ENCODE measurements at regions not wholly inside any gene's neighbourhood (a gene's known extent, or its start where the extent isn't known, plus 50 kb on each side); places are given as distances from the start of the nearest gene placed in this dataset.

DNA sequence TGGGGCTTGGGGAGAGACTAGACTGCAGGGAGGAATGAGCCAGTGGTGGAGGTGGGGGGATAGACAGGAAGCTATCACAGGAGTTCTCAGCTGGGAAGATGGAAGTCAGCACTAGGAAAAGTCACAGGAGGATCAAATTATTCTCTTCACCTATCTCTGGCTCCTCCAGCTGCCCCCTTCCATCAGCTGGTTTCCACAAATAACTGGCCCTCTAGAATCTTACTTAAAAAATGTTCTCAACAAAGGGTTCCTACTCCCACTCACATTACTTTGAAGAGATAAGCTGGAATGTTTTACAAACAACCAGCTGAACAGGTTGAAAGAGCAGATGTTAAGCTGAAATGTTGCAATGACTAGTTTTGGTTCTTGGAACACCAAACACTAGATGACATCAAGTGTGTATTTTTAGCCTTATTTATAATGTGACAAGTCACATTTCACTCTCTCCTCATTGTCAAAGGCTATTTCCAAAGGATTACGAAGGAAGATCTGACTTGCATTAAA, 102.7 kb upstream of the AADACL2 start:
- TF ChIP-seq POLR2AphosphoS5 (IDR thresholded peaks at IDR 0.05; ENCODE audit: low read depth, low read length) (no peak), EZH2 (IDR thresholded peaks at IDR 0.05) (no peak), CEBPB (IDR thresholded peaks at IDR 0.05; ENCODE audit: low read depth) (no peak), ZNF274 (IDR thresholded peaks at IDR 0.05; ENCODE audit: low read depth, low read length) (no peak), EZH2phosphoT487 (IDR thresholded peaks at IDR 0.05; ENCODE audit: borderline replicate concordance) (no peak)
- TF ChIP-seq, protein P1, sequence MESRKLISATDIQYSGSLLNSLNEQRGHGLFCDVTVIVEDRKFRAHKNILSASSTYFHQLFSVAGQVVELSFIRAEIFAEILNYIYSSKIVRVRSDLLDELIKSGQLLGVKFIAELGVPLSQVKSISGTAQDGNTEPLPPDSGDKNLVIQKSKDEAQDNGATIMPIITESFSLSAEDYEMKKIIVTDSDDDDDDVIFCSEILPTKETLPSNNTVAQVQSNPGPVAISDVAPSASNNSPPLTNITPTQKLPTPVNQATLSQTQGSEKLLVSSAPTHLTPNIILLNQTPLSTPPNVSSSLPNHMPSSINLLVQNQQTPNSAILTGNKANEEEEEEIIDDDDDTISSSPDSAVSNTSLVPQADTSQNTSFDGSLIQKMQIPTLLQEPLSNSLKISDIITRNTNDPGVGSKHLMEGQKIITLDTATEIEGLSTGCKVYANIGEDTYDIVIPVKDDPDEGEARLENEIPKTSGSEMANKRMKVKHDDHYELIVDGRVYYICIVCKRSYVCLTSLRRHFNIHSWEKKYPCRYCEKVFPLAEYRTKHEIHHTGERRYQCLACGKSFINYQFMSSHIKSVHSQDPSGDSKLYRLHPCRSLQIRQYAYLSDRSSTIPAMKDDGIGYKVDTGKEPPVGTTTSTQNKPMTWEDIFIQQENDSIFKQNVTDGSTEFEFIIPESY (IDR thresholded peaks at IDR 0.05; ENCODE audit: extremely low read depth, insufficient replicate concordance, low read length), result no peak
- TF ChIP-seq, protein P2, sequence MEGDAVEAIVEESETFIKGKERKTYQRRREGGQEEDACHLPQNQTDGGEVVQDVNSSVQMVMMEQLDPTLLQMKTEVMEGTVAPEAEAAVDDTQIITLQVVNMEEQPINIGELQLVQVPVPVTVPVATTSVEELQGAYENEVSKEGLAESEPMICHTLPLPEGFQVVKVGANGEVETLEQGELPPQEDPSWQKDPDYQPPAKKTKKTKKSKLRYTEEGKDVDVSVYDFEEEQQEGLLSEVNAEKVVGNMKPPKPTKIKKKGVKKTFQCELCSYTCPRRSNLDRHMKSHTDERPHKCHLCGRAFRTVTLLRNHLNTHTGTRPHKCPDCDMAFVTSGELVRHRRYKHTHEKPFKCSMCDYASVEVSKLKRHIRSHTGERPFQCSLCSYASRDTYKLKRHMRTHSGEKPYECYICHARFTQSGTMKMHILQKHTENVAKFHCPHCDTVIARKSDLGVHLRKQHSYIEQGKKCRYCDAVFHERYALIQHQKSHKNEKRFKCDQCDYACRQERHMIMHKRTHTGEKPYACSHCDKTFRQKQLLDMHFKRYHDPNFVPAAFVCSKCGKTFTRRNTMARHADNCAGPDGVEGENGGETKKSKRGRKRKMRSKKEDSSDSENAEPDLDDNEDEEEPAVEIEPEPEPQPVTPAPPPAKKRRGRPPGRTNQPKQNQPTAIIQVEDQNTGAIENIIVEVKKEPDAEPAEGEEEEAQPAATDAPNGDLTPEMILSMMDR (IDR thresholded peaks at IDR 0.05 in 2 of 3, conservative IDR thresholded peaks at IDR 0.05 in 1 of 3; ENCODE audit: borderline replicate concordance in 1 of 3, insufficient read depth in 1 of 3, low read depth in 2 of 3, low read length in 2 of 3), result no peak

All from HCT116 (cell line).